ENCODE measurements at regions not wholly inside any gene's neighbourhood (a gene's known extent, or its start where the extent isn't known, plus 50 kb on each side); places are given as distances from the start of the nearest gene placed in this dataset.

GRCh38 chr3:127452321-127452821 lies 138.2 kb downstream of the TPRA1 start:
- Mint-ChIP-seq H3K4me3 (no peak overlapping the region), H3K4me1 (peaks cover 14% of the 10 kb centered on the region), H3K27me3 (ENCODE audit: low read depth) (peaks cover 43% of the 10 kb centered on the region), H3K9me3 (no peaks in the 10 kb centered on the region), H3K27ac (no peak overlapping the region), H3K36me3 (no peaks in the 10 kb centered on the region)
- DNase-seq (ENCODE audit: low spot score) (no peak), ATAC-seq (no peak)
- ChIA-PET POLR2A (interaction anchor here (0.6 kb wide), 1 partner anchor 654 kb away, joined by 8 read pairs; no protein-coding TSS in a partner anchor), CTCF (interaction anchor here (0.9 to 1.5 kb wide), 7 partner anchors 21 to 110 kb away, joined by 3 to 8 read pairs (median 3); no protein-coding TSS in a partner anchor)
- TF ChIP-seq CREM (CRISPR knock-in tag; IDR thresholded peaks at IDR 0.05) = no peak
- peak; percentile 89 for TF ChIP-seq ZNF423 (CRISPR knock-in tag; IDR thresholded peaks at IDR 0.05)

- Mint-ChIP-seq H3K36me3 (no peaks in the 10 kb centered on the region), H3K4me3 (no peak overlapping the region)
- no peak for DNase-seq (ENCODE audit: low spot score)
These were observed 139.2 kb downstream of the TPRA1 start for GRCh38 chr3:127451321-127451720.

GRCh38 chr3:127450331-127450730 lies 140.2 kb downstream of the TPRA1 start:
- H3K4me3 Mint-ChIP-seq = no peak overlapping the region
- TF ChIP-seq ZBTB43 (CRISPR knock-in tag; IDR thresholded peaks at IDR 0.05) = no peak
- no peak for TF ChIP-seq ATF2 (CRISPR knock-in tag; IDR thresholded peaks at IDR 0.05; ENCODE audit: borderline replicate concordance, low read depth)
- no peak for TF ChIP-seq CBFB (CRISPR knock-in tag; IDR thresholded peaks at IDR 0.05; ENCODE audit: low read depth)
- ChIA-PET CTCF (no interaction called here), POLR2A (no interaction called here)
- DNase-seq (ENCODE audit: low spot score) = no peak
- H3K36me3 Mint-ChIP-seq = no peaks in the 10 kb centered on the region
- H3K27ac Mint-ChIP-seq = no peak overlapping the region
- H3K9me3 Mint-ChIP-seq = no peaks in the 10 kb centered on the region
- no peak for ATAC-seq
- peaks cover 25% of the 10 kb centered on the region for H3K27me3 Mint-ChIP-seq (ENCODE audit: low read depth)
- 0 out of 2 replicates have a peak, but pooled peaks cover 3% of the 10 kb centered on the region for H3K4me1 Mint-ChIP-seq

More at GRCh38 chr3:127451321-127451720, 139.2 kb downstream of the TPRA1 start:
- ChIA-PET POLR2A (no interaction called here), CTCF (interaction anchor here (0.7 to 1.4 kb wide), 3 partner anchors 22 to 77 kb away, joined by 3 read pairs; no protein-coding TSS in a partner anchor)
- no peaks in the 10 kb centered on the region for H3K9me3 Mint-ChIP-seq
- peaks cover 33% of the 10 kb centered on the region for H3K27me3 Mint-ChIP-seq (ENCODE audit: low read depth)
- TF ChIP-seq FOXJ3 (CRISPR knock-in tag; IDR thresholded peaks at IDR 0.05; ENCODE audit: borderline replicate concordance) (no peak), FOXK1 (CRISPR knock-in tag; IDR thresholded peaks at IDR 0.05) (no peak), ERG (CRISPR knock-in tag; IDR thresholded peaks at IDR 0.05) (no peak), USF1 (CRISPR knock-in tag; IDR thresholded peaks at IDR 0.05) (no peak)
- H3K27ac Mint-ChIP-seq = no peak overlapping the region
- peaks cover 8% of the 10 kb centered on the region for H3K4me1 Mint-ChIP-seq
- ATAC-seq = no peak

GRCh38 chr3:127449486-127450212 lies 140.9 kb downstream of the TPRA1 start:
- ChIA-PET POLR2A (no interaction called here), CTCF (no interaction called here)
- DNase-seq (ENCODE audit: low spot score) = no peak
- H3K27me3 Mint-ChIP-seq (ENCODE audit: low read depth) = peaks cover 18% of the 10 kb centered on the region
- H3K36me3 Mint-ChIP-seq = no peaks in the 10 kb centered on the region
- no peaks in the 10 kb centered on the region for H3K9me3 Mint-ChIP-seq
- no peaks in the 10 kb centered on the region for H3K4me1 Mint-ChIP-seq
- no peak for ATAC-seq
- H3K4me3 Mint-ChIP-seq = no peak overlapping the region
- H3K27ac Mint-ChIP-seq = no peak overlapping the region
- TF ChIP-seq ZNF232 (CRISPR knock-in tag; IDR thresholded peaks at IDR 0.05) (no peak), ELF4 (CRISPR knock-in tag; IDR thresholded peaks at IDR 0.05; ENCODE audit: low read depth) (no peak), ARID4B (CRISPR knock-in tag; IDR thresholded peaks at IDR 0.05; ENCODE audit: borderline replicate concordance) (no peak), PRRX2 (CRISPR knock-in tag; IDR thresholded peaks at IDR 0.05) (no peak), HMGA2 (CRISPR knock-in tag; IDR thresholded peaks at IDR 0.05) (no peak), TCF7 (CRISPR knock-in tag; IDR thresholded peaks at IDR 0.05; ENCODE audit: low read depth) (no peak), SOX15 (CRISPR knock-in tag; IDR thresholded peaks at IDR 0.05) (no peak), PREB (CRISPR knock-in tag; IDR thresholded peaks at IDR 0.05; ENCODE audit: borderline replicate concordance) (no peak), ZNF121 (CRISPR knock-in tag; IDR thresholded peaks at IDR 0.05) (no peak)

Measured in WTC11 (cell line).